ENCODE measurements at regions not wholly inside any gene's neighbourhood (a gene's known extent, or its start where the extent isn't known, plus 50 kb on each side); places are given as distances from the start of the nearest gene placed in this dataset.

DNA sequence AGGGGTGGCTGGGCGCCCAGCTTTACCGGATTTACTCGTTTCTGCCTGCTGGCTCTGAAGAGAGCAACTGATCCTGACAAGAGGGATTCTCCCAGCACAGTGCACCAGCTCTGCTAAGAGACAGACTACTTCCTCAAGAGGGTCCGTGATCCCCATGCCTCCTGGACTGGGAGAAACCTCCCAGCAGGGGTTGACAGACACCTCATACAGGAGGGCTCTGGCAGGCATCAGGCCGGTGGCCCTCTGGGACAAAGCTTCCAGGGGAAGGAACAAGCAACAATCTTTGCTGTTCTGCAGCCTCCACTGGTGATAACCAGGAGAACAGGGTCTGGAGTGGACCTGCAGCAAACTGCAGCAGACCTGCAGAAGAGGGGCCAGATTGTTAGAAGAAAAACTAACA lies 1192.5 kb upstream of the PRR20A start:
- no peak for TF ChIP-seq CTCF (tag by site-specific recombination; IDR thresholded peaks at IDR 0.05)
- no peak for TF ChIP-seq SP2 (tag by site-specific recombination; IDR thresholded peaks at IDR 0.05)
- TF ChIP-seq ZNF302 (tag by site-specific recombination; IDR thresholded peaks at IDR 0.05; ENCODE audit: low read depth): no peak
- no peak for TF ChIP-seq ZNF600 (tag by site-specific recombination; IDR thresholded peaks at IDR 0.05)
- TF ChIP-seq YY1 (tag by site-specific recombination; IDR thresholded peaks at IDR 0.05): no peak
- TF ChIP-seq ZNF488 (tag by site-specific recombination; IDR thresholded peaks at IDR 0.05): no peak
- TF ChIP-seq, protein P1, sequence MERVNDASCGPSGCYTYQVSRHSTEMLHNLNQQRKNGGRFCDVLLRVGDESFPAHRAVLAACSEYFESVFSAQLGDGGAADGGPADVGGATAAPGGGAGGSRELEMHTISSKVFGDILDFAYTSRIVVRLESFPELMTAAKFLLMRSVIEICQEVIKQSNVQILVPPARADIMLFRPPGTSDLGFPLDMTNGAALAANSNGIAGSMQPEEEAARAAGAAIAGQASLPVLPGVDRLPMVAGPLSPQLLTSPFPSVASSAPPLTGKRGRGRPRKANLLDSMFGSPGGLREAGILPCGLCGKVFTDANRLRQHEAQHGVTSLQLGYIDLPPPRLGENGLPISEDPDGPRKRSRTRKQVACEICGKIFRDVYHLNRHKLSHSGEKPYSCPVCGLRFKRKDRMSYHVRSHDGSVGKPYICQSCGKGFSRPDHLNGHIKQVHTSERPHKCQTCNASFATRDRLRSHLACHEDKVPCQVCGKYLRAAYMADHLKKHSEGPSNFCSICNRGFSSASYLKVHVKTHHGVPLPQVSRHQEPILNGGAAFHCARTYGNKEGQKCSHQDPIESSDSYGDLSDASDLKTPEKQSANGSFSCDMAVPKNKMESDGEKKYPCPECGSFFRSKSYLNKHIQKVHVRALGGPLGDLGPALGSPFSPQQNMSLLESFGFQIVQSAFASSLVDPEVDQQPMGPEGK (tag by site-specific recombination; IDR thresholded peaks at IDR 0.05): no peak
- no peak for TF ChIP-seq ZNF416 (tag by site-specific recombination; IDR thresholded peaks at IDR 0.05)
- TF ChIP-seq ZNF221 (tag by site-specific recombination; IDR thresholded peaks at IDR 0.05; ENCODE audit: borderline replicate concordance): no peak
